Inflammatory macrophage treated with lipopolysaccharide for 4 hours (primary cell): ENCODE measurements at regions not wholly inside any gene's neighbourhood (a gene's known extent, or its start where the extent isn't known, plus 50 kb on each side); places are given as distances from the start of the nearest gene placed in this dataset.

Source experiments
- DNase-seq: peaks from one replicate; pipeline ENCODE4 v3.0.0-alpha.2; 2020

DNA sequence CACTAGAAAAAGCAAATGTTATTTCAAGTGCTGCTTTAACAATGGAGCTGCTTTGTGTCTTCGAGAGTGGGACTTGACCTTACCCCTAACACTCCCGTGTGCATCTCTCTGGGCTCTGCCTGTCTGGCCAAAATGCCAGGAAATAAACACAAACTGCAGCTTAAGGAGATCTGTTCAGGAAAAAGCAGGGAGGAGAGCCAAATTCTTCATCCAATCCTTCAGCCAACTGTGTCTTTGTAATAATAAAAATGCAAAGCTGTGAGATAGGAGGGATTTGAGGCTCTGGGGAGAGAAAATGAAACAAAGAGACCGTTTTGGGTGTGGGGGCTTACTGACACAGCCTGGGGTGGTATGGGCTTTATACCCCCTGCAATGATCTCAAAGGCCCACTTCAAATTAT lies 85.8 kb upstream of the WSCD2 start:
- no peak for DNase-seq

DNA sequence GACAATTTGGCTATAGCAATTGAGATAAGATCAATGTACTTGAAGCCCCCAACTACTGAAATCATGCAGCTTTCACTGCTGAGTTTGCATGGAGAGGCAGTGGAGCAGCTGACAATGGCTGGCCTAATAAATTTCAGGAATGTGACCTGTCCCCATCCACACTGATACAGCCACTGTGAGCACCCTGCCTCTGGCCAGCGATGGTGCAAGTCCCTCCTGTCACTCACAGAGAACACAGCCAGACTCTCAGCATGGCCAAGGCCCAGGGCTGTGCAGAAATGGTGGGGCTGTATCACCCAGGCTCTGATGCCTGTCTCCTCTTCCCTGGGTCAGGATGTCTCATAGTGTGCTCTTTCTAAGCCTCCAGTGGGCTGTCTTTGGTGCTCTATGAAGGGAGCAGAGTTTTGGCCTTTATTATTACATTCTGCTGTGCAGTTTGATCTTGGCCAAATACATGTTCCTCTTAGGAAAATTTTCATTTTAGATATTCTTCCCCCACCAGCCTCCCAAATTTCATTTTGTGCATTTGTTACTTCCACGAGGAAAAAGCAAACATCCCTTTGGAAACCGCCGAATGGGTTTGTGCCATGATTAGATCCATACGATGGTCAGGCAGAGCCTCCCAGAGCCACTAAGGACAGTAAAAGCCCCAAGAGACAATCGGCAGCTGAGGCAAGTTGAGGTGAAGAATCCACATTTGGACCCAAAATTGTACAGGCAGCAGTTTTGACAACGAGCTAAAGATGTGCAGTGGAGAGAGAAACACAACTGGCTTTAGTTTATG lies 85.1 kb upstream of the WSCD2 start:
- no peak for DNase-seq

DNA sequence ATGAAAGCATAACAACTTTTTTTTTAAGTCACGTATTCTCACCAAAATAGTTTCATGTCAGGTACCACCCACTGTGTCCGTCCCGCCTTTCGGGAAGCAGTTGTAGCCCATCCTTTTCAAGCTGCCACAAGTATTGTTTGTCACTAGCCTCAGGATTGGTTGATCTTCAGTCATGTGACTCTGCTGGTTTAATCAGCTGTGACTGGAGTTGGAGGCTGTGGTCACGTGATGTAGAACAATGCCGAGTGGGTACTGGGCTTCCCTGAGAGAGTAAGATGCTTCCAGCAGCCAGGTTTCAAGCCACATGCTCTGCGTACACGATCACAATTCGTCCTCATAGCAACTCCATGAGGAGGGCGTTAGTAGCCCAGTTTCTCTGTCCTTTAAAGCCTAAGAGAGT lies 83.0 kb upstream of the WSCD2 start:
- DNase-seq = no peak

DNA sequence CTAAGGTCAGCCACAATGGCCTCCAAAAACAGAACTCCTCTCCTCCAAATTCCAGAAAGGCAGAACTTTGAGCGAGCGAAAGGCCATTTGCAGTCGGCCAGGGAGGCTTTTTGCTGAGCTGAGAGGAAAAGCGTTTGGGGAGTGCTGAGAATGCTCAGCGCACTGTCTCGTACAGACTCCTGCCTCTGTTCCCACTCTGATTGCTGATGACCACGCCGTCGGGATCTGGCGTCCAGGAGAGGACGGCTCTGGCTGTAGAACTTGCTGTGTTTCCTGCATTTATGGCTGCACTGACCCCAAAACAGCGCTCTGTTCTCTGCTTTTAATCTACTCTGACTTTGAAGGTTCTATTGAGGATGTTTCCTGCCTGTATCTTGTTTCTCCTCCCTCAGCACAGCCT lies 82.4 kb upstream of the WSCD2 start:
- no peak for DNase-seq

DNA sequence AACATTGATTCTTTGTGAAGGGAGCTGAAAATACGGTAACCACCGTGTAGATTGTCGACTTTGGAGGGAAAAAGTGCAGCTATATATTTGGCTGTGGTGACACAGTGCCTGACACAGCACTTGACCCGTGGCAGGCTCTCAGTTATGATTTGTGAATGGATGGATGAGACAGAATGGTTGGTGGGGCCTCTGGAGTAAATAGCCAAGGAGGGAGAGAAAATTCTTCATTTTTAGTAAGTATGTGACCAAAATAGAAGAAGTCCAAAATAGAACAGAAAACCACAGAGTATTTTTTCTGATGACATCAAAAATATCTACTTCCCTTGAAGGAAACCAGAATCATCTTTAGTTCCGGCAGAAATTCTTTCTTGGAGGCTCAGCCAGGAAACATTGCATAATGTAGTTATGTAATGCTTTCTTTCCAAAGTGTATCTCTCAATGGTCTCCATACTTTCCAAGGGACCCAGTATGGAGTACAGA lies 82.0 kb upstream of the WSCD2 start:
- DNase-seq = peak; percentile 57

DNA sequence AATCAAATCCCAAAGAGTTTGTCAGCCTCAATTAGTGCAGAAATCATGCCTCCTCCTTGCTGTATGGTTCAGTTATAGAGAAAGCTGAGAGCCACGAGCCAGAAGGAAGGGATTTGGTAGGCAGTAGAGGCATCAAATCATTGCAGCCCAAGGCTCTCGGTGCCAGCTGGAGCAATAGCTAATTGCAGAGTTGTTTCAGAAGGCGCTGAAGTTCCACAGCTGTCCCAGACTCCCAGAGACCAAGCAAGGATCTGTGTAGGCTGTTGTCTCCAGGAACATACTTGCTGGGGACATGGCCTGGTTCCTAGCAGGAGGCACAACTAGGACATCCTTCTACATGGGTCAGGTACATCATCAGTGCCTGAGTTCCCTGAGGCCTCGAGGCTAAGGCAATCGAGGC lies 80.4 kb upstream of the WSCD2 start:
- DNase-seq = no peak

DNA sequence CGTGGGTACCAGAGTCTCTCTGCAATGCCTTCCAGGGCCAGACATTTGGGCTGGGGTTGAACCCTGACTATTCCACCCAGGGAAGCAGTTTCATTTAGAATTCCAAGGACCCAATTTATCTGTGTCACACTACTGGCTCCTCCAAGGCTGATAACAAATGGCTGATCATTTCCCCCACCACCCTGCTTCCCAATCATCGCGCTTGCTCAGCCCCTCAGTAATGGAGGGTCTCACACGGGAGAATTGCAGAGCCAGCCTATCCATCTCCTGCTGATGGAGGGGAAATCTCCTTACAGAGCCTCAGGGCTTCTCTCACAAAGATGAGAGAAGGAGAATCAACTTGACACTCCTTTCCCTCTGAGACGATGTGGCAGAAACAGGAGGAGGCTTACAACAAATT lies 78.4 kb upstream of the WSCD2 start:
- no peak for DNase-seq

DNA sequence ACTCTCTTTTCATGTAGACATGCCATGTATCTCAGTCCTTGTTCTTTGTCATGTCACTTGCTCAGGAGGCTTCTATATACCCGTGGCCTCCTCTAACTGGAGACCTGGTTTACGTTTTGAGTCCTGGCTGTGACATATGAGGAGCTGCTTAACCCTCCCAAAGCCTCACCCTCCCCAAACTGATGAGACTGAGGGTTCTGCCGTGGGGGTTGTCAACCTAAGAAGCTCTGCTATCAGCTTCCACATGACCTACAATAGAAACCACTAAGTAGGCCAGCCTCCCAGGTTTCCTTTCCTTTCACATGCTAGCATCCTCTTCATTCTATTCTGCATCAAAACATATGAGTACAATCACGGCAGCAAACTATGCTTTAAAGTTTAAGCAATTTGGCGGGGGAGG lies 76.8 kb upstream of the WSCD2 start:
- DNase-seq = no peak

- no peak for DNase-seq
Measured at GRCh38 chr12:108053512-108053911, 75.6 kb upstream of the WSCD2 start.

- DNase-seq = no peak
Measured at GRCh38 chr12:108054496-108054895, 74.6 kb upstream of the WSCD2 start.

- DNase-seq = no peak
Measured at GRCh38 chr12:108055141-108055540, 73.9 kb upstream of the WSCD2 start.

- DNase-seq = no peak
Measured at GRCh38 chr12:108060067-108060466, 69.0 kb upstream of the WSCD2 start.

GRCh38 chr12:108060903-108061302 lies 68.2 kb upstream of the WSCD2 start:
- no peak for DNase-seq

GRCh38 chr12:108063192-108063591 lies 65.9 kb upstream of the WSCD2 start:
- peak; percentile 10 for DNase-seq

- DNase-seq = no peak
Measured at GRCh38 chr12:108065069-108065468, 64.0 kb upstream of the WSCD2 start.

DNA sequence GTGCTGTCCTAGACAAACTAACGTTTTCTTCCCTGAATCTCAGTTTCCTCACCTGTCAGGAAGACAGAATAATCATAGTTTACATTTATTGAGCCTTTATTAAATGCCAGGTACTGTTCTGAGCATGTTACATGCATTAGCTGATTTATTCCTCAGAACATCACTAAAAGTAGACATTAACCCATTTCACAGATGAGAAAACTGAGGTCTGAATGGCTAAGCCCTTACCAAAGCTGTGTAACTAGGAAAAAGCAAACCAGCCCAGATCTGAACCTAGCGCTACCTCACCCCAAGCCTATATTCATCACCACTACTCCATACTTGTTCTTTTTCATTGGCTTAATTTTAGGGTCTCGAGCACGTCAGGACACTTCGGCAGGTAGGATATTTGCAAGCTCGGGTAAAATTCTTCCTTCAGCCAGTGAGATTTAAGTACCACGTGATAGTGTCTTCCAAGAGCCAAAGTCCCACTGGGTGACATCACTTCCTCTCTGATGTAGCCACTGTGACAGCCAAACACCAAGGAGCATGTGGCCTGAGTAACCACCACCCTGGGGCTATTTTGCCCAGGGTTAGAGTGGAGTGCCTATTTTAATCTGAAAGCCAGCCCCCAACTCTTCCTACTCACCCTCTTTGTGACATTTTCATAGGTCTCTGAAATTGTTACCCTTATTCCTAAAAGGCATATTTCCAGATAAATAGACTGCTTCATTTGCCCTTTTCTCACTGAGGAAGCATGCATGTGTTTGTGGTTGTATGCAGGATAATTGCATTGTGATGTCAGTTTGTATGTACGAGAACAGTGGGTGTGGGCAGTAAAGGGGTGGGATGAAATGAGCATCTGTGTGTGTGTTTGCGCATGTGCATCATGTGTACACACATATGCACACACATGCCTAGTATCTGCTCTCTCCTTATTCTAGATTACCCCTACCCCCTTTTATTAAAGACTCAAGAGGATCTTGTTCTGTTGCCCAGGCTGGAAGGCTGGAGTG lies 62.2 kb upstream of the WSCD2 start:
- no peak for DNase-seq

GRCh38 chr12:108069651-108070165 lies 59.4 kb upstream of the WSCD2 start:
- DNase-seq = no peak

- DNase-seq = no peak
Measured at GRCh38 chr12:108075561-108075960, 53.5 kb upstream of the WSCD2 start.

DNA sequence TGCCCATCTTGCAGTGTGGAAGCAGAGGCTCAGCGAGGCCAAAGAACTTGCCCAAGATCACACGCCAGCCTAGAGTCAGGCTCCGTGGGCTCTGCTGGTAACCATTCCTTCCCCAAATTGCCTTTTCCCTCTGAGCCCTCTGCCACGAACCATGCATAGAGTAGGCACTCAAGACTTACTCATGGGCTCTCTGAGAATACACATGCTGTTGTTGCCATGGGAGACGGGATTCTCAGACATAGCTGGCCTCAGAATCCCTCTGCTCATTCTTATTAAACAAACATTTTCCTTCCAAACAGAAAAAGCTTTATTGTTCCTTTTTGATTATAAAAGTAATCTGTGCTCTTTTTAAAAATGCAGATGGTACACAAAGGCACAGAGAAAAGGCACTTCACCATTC lies 52.5 kb upstream of the WSCD2 start:
- DNase-seq = no peak

DNA sequence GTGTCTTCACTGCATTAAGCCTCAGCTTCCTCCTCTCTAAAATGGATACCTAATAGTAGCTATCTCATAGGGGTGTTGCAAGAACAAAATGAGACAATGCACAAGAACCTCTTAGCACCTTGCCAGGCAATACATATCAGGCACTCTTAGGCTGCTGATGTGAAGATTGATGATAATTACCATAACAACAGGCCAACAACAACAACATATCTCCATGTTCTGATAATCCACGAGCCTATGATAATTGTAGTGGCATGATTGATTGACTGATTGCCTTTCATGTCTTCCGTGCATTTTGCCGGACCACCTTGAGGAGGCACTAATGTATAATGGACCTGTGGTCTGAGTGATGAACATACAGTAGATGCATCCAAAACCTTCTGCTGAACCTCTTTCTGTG lies 50.7 kb upstream of the WSCD2 start:
- no peak for DNase-seq
